ENCODE measurements at regions not wholly inside any gene's neighbourhood (a gene's known extent, or its start where the extent isn't known, plus 50 kb on each side); places are given as distances from the start of the nearest gene placed in this dataset.
"Not testable (repeated sequence)": the region's sequence is repeated elsewhere in the genome, so short reads cannot be mapped to it uniquely, and the experiment has no call there.

DNA sequence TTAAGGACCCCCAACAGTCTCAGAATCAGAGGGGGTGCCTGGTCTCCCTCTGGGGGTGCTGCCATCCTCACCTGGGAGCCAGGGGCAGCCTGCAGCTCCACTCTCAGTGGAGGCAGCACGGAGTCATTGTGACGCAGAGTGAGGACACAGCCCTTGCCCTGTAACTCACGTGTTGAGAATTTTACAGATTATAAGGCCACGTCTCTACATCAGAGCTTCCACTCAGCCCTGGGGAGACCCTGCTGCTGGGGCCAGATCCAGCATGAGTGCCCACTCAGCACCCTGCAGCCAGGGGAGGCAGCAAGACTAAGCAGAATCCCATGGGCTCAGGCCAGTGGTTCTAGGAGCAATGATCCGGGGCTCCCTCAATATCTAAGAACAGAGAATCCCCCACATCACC, 137.4 kb upstream of the AFDN start:
- no peaks in the 10 kb centered on the region for H3K36me3 ChIP-seq
- no peak for DNase-seq (ENCODE audit: low spot score in 2 of 2)
- no peaks in the 10 kb centered on the region for H3K9me3 ChIP-seq
- H3K4me3 ChIP-seq = no peak overlapping the region
- intact Hi-C loops (cut with DNase I; ENCODE audit: low total_unique reads) = no loop called here
- H3K27ac ChIP-seq = no peak overlapping the region
- H3K4me1 ChIP-seq = no peaks in the 10 kb centered on the region
- TF ChIP-seq, protein P1, sequence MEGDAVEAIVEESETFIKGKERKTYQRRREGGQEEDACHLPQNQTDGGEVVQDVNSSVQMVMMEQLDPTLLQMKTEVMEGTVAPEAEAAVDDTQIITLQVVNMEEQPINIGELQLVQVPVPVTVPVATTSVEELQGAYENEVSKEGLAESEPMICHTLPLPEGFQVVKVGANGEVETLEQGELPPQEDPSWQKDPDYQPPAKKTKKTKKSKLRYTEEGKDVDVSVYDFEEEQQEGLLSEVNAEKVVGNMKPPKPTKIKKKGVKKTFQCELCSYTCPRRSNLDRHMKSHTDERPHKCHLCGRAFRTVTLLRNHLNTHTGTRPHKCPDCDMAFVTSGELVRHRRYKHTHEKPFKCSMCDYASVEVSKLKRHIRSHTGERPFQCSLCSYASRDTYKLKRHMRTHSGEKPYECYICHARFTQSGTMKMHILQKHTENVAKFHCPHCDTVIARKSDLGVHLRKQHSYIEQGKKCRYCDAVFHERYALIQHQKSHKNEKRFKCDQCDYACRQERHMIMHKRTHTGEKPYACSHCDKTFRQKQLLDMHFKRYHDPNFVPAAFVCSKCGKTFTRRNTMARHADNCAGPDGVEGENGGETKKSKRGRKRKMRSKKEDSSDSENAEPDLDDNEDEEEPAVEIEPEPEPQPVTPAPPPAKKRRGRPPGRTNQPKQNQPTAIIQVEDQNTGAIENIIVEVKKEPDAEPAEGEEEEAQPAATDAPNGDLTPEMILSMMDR (IDR thresholded peaks at IDR 0.05) = no peak
- TF ChIP-seq POLR2AphosphoS5 (IDR thresholded peaks at IDR 0.05) (no peak), POLR2A (IDR thresholded peaks at IDR 0.05) (no peak)
- H3K27me3 ChIP-seq = no peaks in the 10 kb centered on the region

DNA sequence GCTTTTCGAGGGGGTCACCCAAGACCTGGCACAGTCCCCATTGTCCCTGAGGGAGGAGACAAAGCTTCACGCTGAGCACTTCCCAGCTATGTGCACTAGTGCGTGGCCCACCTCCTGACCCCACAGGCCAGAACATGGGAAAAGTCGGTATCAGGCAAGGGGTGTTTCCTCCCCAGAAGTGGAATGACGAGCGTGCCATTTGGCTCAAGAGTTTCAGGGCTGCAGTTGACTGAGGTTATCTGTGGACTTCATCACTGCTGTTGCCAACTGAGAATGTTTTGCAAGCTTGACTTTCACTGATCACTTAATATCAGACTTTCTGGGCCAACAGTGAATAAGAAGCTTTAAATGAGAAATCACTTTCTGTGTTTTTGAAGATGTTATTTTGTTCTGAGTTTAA, 137.0 kb upstream of the AFDN start:
- no peak for TF ChIP-seq POLR2AphosphoS5 (IDR thresholded peaks at IDR 0.05)
- TF ChIP-seq, protein P1 (IDR thresholded peaks at IDR 0.05) = no peak
- no peak for TF ChIP-seq POLR2A (IDR thresholded peaks at IDR 0.05)
- intact Hi-C loops (cut with DNase I; ENCODE audit: low total_unique reads) = no loop called here

DNA sequence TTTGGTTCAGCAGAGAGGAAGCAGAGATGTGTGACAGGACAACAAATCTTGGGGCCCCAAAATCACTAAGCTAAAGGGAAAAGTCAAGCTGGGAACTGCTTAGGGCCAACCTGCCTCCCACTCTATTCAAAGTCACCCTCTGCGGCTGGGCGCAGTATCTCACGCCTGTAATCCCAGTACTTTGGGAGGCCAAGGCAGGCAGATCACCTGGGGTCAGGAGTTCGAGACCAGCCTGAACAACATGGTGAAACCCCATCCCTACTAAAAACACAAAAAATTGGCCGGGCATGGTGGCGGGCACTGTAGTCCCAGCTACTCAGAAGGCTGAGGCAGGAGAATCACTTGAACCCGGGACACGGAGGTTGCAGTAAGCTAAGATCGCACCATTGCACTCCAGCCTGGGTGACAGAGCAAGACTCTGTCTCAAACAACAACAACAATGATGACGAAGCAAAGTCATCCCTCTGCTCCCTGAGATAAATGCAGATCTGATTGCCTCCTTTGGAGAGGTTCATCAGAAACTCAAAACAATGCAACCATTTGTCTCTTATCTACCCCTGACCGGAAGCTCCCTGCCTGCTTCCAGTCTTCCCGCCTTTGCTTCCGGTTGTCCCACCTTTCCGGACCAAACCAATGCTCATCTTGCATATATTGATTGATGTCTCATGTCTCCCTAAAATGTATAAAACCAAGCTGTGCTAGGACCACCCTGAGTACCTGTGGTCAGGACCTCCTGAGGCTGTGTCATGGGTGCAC, 136.4 kb upstream of the AFDN start:
- H3K36me3 ChIP-seq; intact Hi-C loops (cut with DNase I; ENCODE audit: low total_unique reads); H3K4me3 ChIP-seq; H3K27ac ChIP-seq; H3K27me3 ChIP-seq; DNase-seq (ENCODE audit: low spot score in 2 of 2); H3K9me3 ChIP-seq; H3K4me1 ChIP-seq: not testable (repeated sequence)

More for the DNA sequence above, 137.0 kb upstream of the AFDN start:
- Histone ChIP-seq H3K36me3 (no peaks in the 10 kb centered on the region), H3K9me3 (no peaks in the 10 kb centered on the region), H3K4me3 (no peak overlapping the region), H3K4me1 (no peaks in the 10 kb centered on the region), H3K27me3 (no peaks in the 10 kb centered on the region), H3K27ac (no peak overlapping the region)
- no peak for DNase-seq (ENCODE audit: low spot score in 2 of 2)

DNA sequence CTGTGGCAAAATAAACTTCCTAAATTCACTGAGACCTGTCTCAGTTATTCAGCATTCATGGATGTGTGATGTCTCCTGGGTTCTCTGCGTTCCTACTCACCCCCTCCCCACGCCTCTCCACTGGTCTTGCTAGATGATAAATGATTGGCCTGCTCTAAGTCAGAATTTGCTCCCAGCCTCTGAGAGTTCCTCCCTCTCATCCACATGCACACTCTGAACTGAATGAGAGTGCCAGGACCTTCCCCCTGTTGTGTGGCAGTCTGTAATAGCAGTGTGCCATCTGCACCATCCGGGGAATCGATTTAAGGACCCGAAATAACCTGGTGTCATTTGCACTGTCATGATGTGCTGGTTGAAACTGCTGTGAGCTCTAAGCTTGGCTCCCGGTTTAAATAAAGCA, 135.8 kb upstream of the AFDN start:
- TF ChIP-seq POLR2A (IDR thresholded peaks at IDR 0.05) (no peak), POLR2AphosphoS5 (IDR thresholded peaks at IDR 0.05) (no peak)
- TF ChIP-seq, protein P1 (IDR thresholded peaks at IDR 0.05) = no peak
- intact Hi-C loops (cut with DNase I; ENCODE audit: low total_unique reads) = no loop called here

GRCh38 chr6:167691533-167692312, 135.0 kb upstream of the AFDN start:
- Histone ChIP-seq H3K9me3 (no peaks in the 10 kb centered on the region), H3K27ac (no peak overlapping the region), H3K36me3 (no peaks in the 10 kb centered on the region), H3K4me1 (no peaks in the 10 kb centered on the region), H3K4me3 (no peak overlapping the region), H3K27me3 (no peaks in the 10 kb centered on the region)
- peak in 1 of 2 donors; percentile 3 for DNase-seq (ENCODE audit: low spot score in 2 of 2)
- TF ChIP-seq POLR2A (IDR thresholded peaks at IDR 0.05) = no peak
- TF ChIP-seq, protein P1 (IDR thresholded peaks at IDR 0.05) = no peak
- TF ChIP-seq POLR2AphosphoS5 (IDR thresholded peaks at IDR 0.05) = no peak
- intact Hi-C loops (cut with DNase I; ENCODE audit: low total_unique reads) = no loop called here

More for the DNA sequence above, 135.8 kb upstream of the AFDN start:
- Histone ChIP-seq H3K9me3 (no peaks in the 10 kb centered on the region), H3K4me1 (no peaks in the 10 kb centered on the region), H3K27ac (no peak overlapping the region), H3K4me3 (no peak overlapping the region), H3K36me3 (no peaks in the 10 kb centered on the region), H3K27me3 (no peaks in the 10 kb centered on the region)
- DNase-seq (ENCODE audit: low spot score in 2 of 2) = no peak

- DNase-seq (ENCODE audit: low spot score in 2 of 2) = peak in 1 of 2 donors; percentile 5
- H3K27me3 ChIP-seq; H3K36me3 ChIP-seq; H3K4me1 ChIP-seq; H3K27ac ChIP-seq; intact Hi-C loops (cut with DNase I; ENCODE audit: low total_unique reads); H3K4me3 ChIP-seq; H3K9me3 ChIP-seq: not testable (repeated sequence)
Observed at GRCh38 chr6:167693478-167693877, 133.2 kb upstream of the AFDN start.
